Liver (tissue), 8 donors: ENCODE measurements at regions not wholly inside any gene's neighbourhood (a gene's known extent, or its start where the extent isn't known, plus 50 kb on each side); places are given as distances from the start of the nearest gene placed in this dataset.

Experiments
- DNase-seq: peaks from one replicate; pipeline ENCODE4 v3.0.0-alpha.2; 2017; ENCODE audit warnings: low spot score
- H3K27ac ChIP-seq, 2 donors: one replicate each; pipeline ENCODE4 v1.7.0; 2013; ENCODE audit warnings: inconsistent platforms in 2 of 2, low read length in 2 of 2, control low read depth in 1 of 2, low read depth in 1 of 2, mild to moderate bottlenecking in 1 of 2
- H3K27me3 ChIP-seq, 4 donors: one replicate each; pipeline versions ENCODE4 v1.6.1 to v1.7.0; 2013; ENCODE audit warnings: low read length in 3 of 4, inconsistent platforms in 1 of 4, mild to moderate bottlenecking in 1 of 4, moderate library complexity in 1 of 4; ENCODE audit not compliant: control insufficient read depth in 4 of 4, insufficient read depth in 4 of 4
- H3K36me3 ChIP-seq, 4 donors: one replicate each; pipeline versions ENCODE4 v1.6.1 to v1.7.0; 2013; ENCODE audit warnings: low read length in 3 of 4, mild to moderate bottlenecking in 3 of 4, low read depth in 1 of 4, moderate library complexity in 1 of 4; ENCODE audit not compliant: control insufficient read depth in 4 of 4, insufficient read depth in 3 of 4
- H3K4me1 ChIP-seq, 4 donors: one replicate each; pipeline versions ENCODE4 v1.6.1 to v1.7.0; 2013; ENCODE audit warnings: low read length in 3 of 4, mild to moderate bottlenecking in 3 of 4, moderate library complexity in 1 of 4; ENCODE audit not compliant: control insufficient read depth in 4 of 4, insufficient read depth in 4 of 4
- H3K4me3 ChIP-seq, 3 donors: one replicate each; pipeline versions ENCODE4 v1.6.1 to v1.7.0; 2013; ENCODE audit warnings: low read length in 3 of 3, control low read depth in 1 of 3, low read depth in 1 of 3, mild to moderate bottlenecking in 1 of 3
- H3K9ac ChIP-seq, 2 donors: one replicate each; pipeline ENCODE4 v1.7.0; 2013; ENCODE audit warnings: low read length in 2 of 2, mild to moderate bottlenecking in 2 of 2, moderate library complexity in 2 of 2, control low read depth in 1 of 2, low read depth in 1 of 2
- H3K9me3 ChIP-seq, 4 donors: one replicate each; pipeline versions ENCODE4 v1.6.1 to v1.7.0; 2013; ENCODE audit warnings: low read length in 3 of 4; ENCODE audit not compliant: control insufficient read depth in 4 of 4
- EGR1 ChIP-seq, 2 donors: IDR thresholded peaks; 2 replicates each; pipeline ENCODE4 v1.6.1; 2016 to 2018; ENCODE audit warnings: antibody characterized with exemption in 2 of 2, low read depth in 2 of 2
- FOXA1 ChIP-seq: IDR thresholded peaks from 2 replicates; pipeline ENCODE4 v1.6.1; 2016; ENCODE audit warnings: antibody characterized with exemption
- FOXA2 ChIP-seq: IDR thresholded peaks from 2 replicates; pipeline ENCODE4 v1.6.1; 2016; ENCODE audit warnings: antibody characterized with exemption
- GABPA ChIP-seq, 2 donors: IDR thresholded peaks in 1 of 2; conservative IDR thresholded peaks in 1 of 2; 2 replicates each; pipeline ENCODE4 v1.6.1; 2016; ENCODE audit warnings: antibody characterized with exemption in 2 of 2, mild to moderate bottlenecking in 1 of 2, moderate library complexity in 1 of 2
- HNF4A ChIP-seq, 2 donors: conservative IDR thresholded peaks; 2 replicates each; pipeline ENCODE4 v1.6.1; 2016; ENCODE audit warnings: antibody characterized with exemption in 2 of 2, mild to moderate bottlenecking in 2 of 2
- HNF4G ChIP-seq: IDR thresholded peaks from 2 replicates; pipeline ENCODE4 v1.6.1; 2016; ENCODE audit warnings: antibody characterized with exemption
- JUND ChIP-seq, 2 donors: IDR thresholded peaks; 2 replicates each; pipeline ENCODE4 v1.6.1; 2016; ENCODE audit warnings: antibody characterized with exemption in 2 of 2
- MAX ChIP-seq: IDR thresholded peaks from 2 replicates; pipeline ENCODE4 v1.6.1; 2016; ENCODE audit warnings: antibody characterized with exemption
- NR2F2 ChIP-seq: IDR thresholded peaks from 2 replicates; pipeline ENCODE4 v1.6.1; 2016; ENCODE audit warnings: antibody characterized with exemption
- RAD21 ChIP-seq, 2 donors: IDR thresholded peaks; 2 replicates each; pipeline ENCODE4 v1.6.1; 2016; ENCODE audit warnings: antibody characterized with exemption in 2 of 2, mild to moderate bottlenecking in 2 of 2
- REST ChIP-seq: IDR thresholded peaks from 2 replicates; pipeline ENCODE4 v1.6.1; 2016; ENCODE audit warnings: antibody characterized with exemption, mild to moderate bottlenecking
- RXRA ChIP-seq, 2 donors: IDR thresholded peaks; 2 replicates each; pipeline ENCODE4 v1.6.1; 2017 to 2018; ENCODE audit warnings: antibody characterized with exemption in 2 of 2, mild to moderate bottlenecking in 1 of 2
- SP1 ChIP-seq: IDR thresholded peaks from 2 replicates; pipeline ENCODE4 v1.6.1; 2018; ENCODE audit warnings: antibody characterized with exemption, mild to moderate bottlenecking
- YY1 ChIP-seq: IDR thresholded peaks from 2 replicates; pipeline ENCODE4 v1.6.1; 2016; ENCODE audit warnings: antibody characterized with exemption, mild to moderate bottlenecking
- WGBS: extraction: QIAGEN DNeasy Blood & Tissue Kit; methylation state at CpG from one replicate; pipeline ENCODE4 v1.1.7; 2013; 5-methylcytosine and 5-hydroxymethylcytosine counted together
- TF ChIP-seq, protein P1 (sequence below): IDR thresholded peaks from 2 replicates; pipeline ENCODE4 v1.6.1; 2016; ENCODE audit warnings: antibody characterized with exemption
- TF ChIP-seq, protein P2 (sequence below): IDR thresholded peaks from 2 replicates; pipeline ENCODE4 v1.6.1; 2016; ENCODE audit warnings: antibody characterized with exemption
- TF ChIP-seq, protein P3 (sequence below): fragments of 150-350 bp; IDR thresholded peaks from 2 replicates; pipeline ENCODE4 v1.5.1; 2017; ENCODE audit warnings: improper control_type of control experiment, low read depth, low read length; ENCODE audit not compliant: missing input control
- donor health status: healthy.
- donor health status: healthy.
- donor health status: healthy.
- donor health status: healthy.
- donor health status: healthy.

DNA sequence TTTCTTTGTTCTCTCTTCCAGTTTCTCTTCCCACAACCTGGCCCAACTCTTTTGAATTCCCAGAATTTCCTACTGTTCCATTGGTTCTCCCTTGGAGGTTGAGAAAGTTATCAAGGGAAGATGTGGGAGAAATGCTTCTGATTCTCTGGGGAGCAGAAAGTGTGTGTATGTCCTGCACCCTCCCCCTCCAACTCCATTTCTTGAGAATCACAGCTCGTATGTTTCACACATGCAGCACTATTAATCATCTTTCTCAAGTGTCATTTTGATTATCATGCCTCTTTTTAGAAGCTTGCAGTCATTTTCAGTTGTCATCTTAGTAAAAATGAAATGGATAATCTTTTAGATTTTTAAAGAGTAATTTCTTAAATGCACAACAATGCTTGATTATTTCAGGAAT, 296.8 kb upstream of the SLC39A10 start:
- Histone ChIP-seq H3K4me3 (no peak overlapping the region), H3K27ac (no peak overlapping the region), H3K9ac (no peak overlapping the region), H3K4me1 (no peaks in the 10 kb centered on the region), H3K9me3 (peaks cover 0 to 3% (median 1%) of the 10 kb centered on the region in 4 donors), H3K27me3 (peaks cover 0 to 4% (median 0%) of the 10 kb centered on the region in 4 donors), H3K36me3 (no peaks in the 10 kb centered on the region)
- DNase-seq: no peak
- no peak for TF ChIP-seq SP1
- no peak for TF ChIP-seq HNF4A (conservative IDR thresholded peaks at IDR 0.05)
- TF ChIP-seq FOXA2: no peak
- TF ChIP-seq JUND (IDR thresholded peaks at IDR 0.05): no peak
- TF ChIP-seq YY1: no peak
- TF ChIP-seq, protein P1, sequence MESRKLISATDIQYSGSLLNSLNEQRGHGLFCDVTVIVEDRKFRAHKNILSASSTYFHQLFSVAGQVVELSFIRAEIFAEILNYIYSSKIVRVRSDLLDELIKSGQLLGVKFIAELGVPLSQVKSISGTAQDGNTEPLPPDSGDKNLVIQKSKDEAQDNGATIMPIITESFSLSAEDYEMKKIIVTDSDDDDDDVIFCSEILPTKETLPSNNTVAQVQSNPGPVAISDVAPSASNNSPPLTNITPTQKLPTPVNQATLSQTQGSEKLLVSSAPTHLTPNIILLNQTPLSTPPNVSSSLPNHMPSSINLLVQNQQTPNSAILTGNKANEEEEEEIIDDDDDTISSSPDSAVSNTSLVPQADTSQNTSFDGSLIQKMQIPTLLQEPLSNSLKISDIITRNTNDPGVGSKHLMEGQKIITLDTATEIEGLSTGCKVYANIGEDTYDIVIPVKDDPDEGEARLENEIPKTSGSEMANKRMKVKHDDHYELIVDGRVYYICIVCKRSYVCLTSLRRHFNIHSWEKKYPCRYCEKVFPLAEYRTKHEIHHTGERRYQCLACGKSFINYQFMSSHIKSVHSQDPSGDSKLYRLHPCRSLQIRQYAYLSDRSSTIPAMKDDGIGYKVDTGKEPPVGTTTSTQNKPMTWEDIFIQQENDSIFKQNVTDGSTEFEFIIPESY: no peak
- no peak for TF ChIP-seq NR2F2
- TF ChIP-seq REST: no peak
- no peak for TF ChIP-seq HNF4G
- TF ChIP-seq, protein P2, sequence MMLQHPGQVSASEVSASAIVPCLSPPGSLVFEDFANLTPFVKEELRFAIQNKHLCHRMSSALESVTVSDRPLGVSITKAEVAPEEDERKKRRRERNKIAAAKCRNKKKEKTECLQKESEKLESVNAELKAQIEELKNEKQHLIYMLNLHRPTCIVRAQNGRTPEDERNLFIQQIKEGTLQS: no peak
- no peak for TF ChIP-seq FOXA1
- TF ChIP-seq, protein P3, sequence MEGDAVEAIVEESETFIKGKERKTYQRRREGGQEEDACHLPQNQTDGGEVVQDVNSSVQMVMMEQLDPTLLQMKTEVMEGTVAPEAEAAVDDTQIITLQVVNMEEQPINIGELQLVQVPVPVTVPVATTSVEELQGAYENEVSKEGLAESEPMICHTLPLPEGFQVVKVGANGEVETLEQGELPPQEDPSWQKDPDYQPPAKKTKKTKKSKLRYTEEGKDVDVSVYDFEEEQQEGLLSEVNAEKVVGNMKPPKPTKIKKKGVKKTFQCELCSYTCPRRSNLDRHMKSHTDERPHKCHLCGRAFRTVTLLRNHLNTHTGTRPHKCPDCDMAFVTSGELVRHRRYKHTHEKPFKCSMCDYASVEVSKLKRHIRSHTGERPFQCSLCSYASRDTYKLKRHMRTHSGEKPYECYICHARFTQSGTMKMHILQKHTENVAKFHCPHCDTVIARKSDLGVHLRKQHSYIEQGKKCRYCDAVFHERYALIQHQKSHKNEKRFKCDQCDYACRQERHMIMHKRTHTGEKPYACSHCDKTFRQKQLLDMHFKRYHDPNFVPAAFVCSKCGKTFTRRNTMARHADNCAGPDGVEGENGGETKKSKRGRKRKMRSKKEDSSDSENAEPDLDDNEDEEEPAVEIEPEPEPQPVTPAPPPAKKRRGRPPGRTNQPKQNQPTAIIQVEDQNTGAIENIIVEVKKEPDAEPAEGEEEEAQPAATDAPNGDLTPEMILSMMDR: no peak
- TF ChIP-seq MAX: no peak
- TF ChIP-seq RXRA (IDR thresholded peaks at IDR 0.05): no peak
- TF ChIP-seq GABPA (IDR thresholded peaks at IDR 0.05 in 1 of 2, conservative IDR thresholded peaks at IDR 0.05 in 1 of 2): no peak
- no peak for TF ChIP-seq RAD21 (IDR thresholded peaks at IDR 0.05)
- no peak for TF ChIP-seq EGR1 (IDR thresholded peaks at IDR 0.05; ENCODE audit: low read depth in 2 of 2)
- whole genome bisulfite sequencing: 49% methylated on average over 1 of the region's 1 CpG
